HG02885 (cell line): ENCODE measurements at regions not wholly inside any gene's neighbourhood (a gene's known extent, or its start where the extent isn't known, plus 50 kb on each side); places are given as distances from the start of the nearest gene placed in this dataset.

Experiments used
- ATAC-seq: cut with Tn5 transposase; IDR thresholded peaks from one replicate; pipeline ENCODE4 v1.9.1; 2021; ENCODE audit warnings: mild to moderate bottlenecking; ENCODE audit not compliant: unreplicated experiment, poor library complexity

GRCh38 chr2:196224756-196225155 is 53.4 kb upstream of the STK17B start:
- ATAC-seq: no peak

GRCh38 chr2:196225213-196225612 is 53.8 kb upstream of the STK17B start:
- ATAC-seq: no peak

- ATAC-seq: no peak
Measured at GRCh38 chr2:196226058-196226706, 54.8 kb upstream of the STK17B start.

DNA sequence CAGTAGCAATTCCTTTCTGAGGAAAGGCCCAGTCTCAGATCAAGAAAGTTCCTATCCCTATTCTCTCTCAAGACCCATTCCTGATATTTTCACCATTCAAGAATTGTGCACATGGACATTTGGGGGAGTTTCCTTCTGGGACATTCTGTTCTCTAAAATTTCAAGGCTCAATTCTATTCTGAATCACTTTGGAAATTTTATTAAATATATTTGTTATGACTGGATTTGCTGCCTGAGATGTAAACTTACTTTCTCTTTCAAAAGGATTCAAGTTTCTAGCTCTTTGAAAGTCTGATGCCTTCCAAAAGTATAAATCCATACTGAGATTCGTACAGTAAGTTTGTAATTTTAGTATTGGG is 55.3 kb upstream of the STK17B start:
- no peak for ATAC-seq

- ATAC-seq: no peak
Measured at GRCh38 chr2:196229013-196229412, 57.6 kb upstream of the STK17B start.

DNA sequence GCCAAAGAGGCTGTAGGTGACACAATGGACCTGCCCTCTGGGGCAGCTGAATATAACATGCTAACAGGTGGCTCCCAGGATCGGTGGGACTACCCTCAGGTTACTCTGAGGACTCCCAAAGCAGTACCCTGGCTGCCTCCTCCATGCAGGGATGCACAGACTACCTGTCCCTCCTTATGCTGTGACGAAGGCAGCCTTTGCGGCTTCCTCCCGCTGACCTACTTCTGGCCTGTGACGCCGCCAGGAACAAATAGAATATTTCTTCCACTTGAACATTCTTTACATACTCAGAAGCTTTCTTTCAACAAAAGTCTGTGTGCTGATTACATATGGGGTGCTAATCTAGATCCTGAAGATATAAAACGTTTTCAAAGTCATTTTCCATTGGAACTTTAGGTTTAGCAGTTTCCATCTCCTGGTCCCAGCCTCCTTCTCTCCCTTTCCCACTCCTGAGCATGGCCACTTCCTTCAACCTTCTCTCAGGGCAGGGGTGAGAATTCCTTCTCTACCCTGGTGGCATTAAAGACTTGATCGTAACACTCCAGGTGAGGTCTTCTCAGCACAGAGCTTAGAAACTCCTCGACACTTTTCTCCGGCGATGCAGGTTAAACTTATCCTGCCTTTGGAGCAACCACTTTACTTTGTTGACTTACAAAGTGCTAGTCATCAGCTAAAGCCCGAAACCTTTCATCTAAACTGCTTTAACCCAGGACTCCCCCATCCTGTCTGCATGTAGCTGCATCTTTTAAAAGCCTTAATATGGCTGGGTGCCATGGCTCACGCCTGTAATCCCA is 58.9 kb upstream of the STK17B start:
- ATAC-seq: no peak

DNA sequence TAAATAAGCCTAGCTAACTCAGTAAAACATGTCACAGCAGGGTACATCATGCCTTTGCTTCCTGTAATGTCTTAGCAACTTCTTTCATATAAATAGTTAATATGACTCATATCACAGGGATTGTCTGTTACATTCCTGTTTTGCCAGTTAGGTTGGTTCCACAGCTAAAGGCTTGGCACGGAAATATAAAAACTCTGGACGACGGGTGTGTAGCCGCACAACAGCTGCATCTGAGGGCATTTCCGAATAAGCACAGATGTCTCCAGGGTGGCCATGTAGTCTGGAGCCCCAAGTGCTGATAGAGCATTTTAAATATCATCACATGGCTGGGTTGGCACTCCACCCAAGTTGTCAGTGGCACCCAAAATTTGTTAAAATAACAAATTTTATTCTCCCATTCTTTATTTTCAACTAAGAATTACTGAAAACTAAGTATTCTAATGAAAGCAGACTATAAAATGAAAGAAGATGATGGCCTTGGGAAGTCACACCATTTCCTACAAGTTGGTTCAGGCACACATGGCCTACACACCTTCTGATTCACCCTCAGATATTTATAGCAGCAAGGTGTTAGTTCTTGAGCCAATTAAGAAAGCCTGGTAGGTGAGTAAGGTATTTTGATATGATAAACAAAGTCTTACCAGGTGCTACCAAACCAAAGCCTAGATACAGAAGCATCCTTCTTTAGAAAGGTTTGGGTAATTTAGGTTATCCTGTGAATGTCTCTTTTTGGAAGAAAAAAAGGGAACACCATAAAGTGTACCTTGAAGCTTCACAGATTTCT is 61.8 kb upstream of the STK17B start:
- peak; percentile 8 for ATAC-seq

DNA sequence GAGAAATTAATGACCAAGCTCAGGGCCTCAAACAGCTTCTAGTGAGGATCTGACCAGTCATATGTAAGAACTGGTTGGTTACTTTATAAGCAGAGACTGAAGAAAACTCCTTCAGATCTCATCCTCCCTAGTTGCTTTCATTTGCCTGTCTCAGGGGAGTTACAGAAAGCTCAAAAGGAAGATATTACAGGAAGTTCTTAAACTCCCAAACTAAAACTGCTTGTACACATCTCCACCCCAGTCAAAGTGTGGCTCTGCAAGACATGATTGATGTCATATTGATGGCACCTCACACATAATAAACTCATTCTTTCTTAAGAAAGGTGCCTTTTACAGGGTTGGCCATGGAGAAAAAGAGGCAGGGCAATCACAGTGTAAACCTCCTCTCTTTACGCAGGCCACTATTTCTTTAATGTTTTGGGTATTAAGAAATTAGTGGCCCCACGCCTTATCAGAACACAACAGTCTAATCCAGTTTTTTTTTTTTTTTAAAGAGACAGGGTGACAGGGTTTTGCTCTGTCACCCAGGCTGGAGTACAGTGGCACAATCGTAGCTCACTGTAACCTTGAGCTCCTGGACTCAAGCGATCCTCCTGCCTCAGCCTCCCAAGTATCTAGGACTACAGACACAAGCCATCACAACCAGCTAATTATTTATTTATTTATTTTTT is 62.6 kb upstream of the STK17B start:
- ATAC-seq: peak; percentile 81

GRCh38 chr2:196234672-196235071 is 63.3 kb upstream of the STK17B start:
- ATAC-seq: peak; percentile 43

DNA sequence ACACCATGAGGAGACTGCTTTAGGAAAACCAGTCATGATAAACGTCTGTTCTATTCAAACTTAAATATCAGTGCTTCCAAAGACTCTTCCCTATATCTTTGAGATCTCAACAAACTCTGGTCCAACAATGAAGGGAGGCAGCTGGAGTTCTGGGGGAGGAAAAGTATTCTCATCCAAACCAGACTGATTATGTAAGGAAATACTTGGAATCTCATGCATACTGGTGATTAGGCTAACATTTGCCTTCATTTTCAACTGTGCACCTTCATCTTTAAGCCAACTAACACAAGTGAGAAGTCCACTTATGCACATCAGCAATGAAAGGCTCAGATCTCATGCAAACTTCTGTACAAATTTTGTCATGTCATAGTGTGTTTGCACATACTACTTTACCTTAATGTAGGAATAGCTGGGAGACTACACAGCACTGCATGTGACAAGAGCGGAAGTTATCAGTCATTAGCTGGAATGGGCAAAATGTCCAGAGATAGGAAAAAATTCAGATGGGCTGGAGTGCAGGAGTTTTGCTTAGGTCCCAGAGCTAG is 67.5 kb upstream of the STK17B start:
- ATAC-seq: no peak

DNA sequence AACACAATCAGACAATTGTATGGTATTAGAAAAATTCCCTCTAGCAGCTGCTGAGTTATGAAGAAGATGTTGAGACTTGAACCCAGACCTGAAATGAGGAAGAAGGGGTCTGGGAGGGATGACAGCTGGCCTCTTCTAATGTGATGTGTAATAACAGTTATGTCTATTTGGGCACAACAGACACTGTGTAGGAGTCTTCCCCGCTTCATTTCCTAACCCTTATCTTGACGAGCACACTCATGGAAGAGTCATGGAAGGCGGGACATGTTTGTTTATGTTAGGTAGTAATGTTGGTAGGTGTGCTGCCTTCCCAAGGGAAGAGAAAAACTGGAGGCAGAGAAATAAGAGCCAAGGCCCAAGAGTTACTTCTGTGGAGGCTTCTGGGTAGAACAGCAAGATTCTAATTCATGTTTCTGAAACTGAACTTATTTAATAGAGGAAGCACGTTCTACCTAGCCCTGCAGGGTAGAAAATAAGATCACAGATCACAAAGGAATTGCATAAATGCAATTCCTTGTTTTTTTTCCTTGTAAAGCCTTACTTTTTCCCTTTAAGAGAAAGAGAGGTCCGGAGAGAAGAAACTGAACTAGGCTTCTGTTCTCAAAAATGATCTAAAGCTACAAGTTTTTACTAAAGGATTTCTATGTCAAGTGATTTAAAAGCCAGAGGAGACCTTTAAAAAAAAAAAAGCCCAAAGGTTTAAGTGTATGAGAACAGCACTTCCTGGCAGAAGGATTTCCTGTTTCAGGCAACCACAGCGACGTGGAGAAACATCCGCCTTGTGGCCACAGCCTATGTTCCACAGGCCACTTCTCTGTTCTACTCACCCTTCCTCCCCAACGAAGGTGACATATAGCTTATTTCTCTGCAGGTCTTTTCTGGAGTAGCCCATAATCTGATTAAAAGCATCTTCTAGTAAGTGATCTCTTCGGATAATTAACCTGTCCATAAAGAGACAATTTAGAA is 68.5 kb upstream of the STK17B start:
- peak; percentile 82 for ATAC-seq

DNA sequence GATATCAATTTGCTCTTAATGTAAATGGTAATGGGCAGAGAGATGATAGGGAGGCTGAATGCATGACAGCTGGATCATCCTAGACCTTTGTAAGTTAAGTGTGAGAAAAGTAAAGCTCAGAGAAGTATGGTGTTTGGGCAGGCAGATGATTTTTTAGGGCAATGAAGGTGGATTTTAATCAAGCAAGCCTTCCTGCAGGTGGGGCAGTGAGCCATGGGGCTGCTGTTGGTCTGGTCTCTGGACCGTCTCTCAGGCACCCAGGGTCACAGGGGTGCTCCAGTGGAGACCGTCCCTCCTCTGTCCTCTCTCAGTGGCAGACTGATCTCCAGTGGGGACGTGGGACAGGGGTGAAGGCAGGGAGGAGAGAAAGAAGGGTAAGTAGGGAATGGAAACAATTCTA is 69.8 kb upstream of the STK17B start:
- no peak for ATAC-seq

- ATAC-seq: peak; percentile 84
Measured at GRCh38 chr2:196242131-196242620, 70.8 kb upstream of the STK17B start.

DNA sequence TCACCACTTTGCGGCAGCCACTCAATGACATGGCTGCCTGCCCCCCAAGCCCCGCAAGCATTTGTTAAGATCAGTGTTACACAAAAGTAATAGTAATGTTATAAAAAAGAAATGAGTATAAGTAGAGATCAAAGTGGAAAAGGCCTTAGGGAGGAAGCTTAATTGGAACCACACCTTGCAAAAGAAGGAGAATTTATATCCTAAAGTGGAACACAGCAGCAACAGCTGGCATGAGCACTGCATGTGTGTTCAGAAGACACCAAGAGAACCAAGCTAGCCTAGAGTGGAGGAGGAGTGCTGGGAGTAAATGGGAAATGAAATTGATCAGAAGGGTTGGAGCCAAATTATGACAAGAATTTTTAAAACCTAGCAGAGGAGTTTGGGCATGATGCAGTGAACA is 73.1 kb upstream of the STK17B start:
- no peak for ATAC-seq

- ATAC-seq: no peak
Measured at GRCh38 chr2:196244966-196245365, 73.6 kb upstream of the STK17B start.

DNA sequence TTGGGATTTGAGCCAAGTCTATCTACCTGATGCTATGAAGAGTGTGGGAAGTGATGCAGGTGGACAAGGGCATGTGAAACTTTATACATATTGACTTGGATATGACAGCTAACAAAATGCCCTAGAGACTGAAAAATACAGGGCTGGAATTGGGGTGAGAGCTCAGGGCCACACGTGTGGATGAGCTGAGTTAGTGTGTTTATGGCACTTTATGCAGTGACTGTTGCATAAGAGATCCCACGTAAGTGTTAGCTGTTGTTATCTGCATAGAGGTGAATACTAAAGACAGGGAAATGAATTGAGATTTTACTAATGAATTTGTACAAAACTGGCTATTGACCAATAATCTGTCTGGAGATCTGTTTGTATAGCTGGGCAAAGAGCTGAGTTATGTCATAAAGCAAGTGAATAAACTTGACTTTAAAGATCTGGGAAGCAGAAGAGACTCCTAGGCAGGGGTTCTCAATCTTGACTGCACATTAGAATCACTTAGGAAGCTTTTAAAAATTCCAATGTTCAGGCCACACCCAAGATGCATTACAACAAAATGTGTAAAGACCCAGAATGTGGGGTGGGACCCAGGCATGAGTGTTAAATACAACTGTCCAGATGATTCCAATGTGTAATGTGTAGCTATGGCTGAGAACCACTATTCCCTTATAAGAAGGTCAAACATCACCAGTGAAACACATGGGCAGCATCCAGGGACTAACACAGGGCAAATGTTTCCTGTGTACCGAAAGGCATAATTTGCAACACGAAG is 74.2 kb upstream of the STK17B start:
- ATAC-seq: no peak

DNA sequence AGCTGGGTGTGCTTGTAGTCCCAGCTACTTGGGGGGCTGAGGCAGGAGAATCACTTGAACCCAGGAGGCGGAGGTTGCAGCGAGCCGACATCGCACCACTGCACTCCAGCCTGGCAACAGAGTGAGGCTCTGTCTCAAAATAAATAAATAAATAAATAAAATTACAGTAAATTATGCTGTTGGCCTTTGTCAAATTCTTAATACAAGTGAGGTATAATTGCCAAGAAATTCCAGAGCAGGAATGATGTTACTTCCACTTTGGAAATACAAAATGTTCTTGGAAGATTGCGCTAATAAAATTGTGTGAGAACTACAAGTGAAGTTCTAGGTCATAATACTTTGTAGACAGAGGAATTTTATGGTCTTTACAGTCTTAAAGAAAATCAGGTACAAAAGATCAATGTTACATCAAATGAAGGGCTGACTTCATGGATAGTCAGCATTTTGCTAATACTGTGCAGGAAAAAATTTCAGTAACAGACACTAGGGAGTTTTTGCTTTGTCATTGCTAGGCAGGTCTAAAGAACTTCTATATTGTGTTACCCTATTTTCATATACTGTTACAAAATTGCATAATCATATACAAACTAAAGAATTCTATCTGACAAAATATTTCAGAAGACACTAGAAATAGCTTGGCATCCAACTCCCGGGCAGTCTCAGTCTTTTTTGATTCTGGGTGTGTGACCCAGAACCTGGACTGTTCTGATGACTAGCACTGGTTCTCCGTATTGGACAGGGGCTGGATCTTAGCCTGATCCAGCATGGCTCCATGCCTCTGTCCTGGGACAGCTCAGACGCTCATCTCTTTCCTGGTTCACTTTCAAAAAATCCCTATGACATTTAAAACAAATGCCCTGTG is 76.0 kb upstream of the STK17B start:
- ATAC-seq: no peak

GRCh38 chr2:196247976-196248280 is 76.5 kb upstream of the STK17B start:
- no peak for ATAC-seq
